PFSK-1 (cell line): ENCODE measurements at regions not wholly inside any gene's neighbourhood (a gene's known extent, or its start where the extent isn't known, plus 50 kb on each side); places are given as distances from the start of the nearest gene placed in this dataset.

ENCODE experiments used
- FOXP2 ChIP-seq: optimal IDR thresholded peaks from 2 replicates; pipeline ENCODE3; 2011; ENCODE audit warnings: borderline replicate concordance, control low read depth, inconsistent platforms; ENCODE audit not compliant: insufficient read depth; ENCODE audit errors: extremely low read length, extremely low read depth
- POLR2AphosphoS5 ChIP-seq: IDR thresholded peaks from 2 replicates; pipeline ENCODE4 v1.6.1; 2012; ENCODE audit warnings: low read depth, mild to moderate bottlenecking, control low read depth, low read length, moderate library complexity
- SIN3A ChIP-seq: IDR thresholded peaks from 2 replicates; pipeline ENCODE4 v1.6.1; 2012; ENCODE audit warnings: mild to moderate bottlenecking, low read length, moderate library complexity, borderline replicate concordance; ENCODE audit not compliant: insufficient read depth
- TAF1 ChIP-seq: IDR thresholded peaks from 2 replicates; pipeline ENCODE4 v1.6.1; 2012; ENCODE audit warnings: low read length, control low read depth, borderline replicate concordance; ENCODE audit not compliant: insufficient read depth
- TF ChIP-seq, protein P1 (sequence below), 2 experiments: IDR thresholded peaks; 2 replicates each; pipeline versions ENCODE4 v1.6.1 to v1.8.0; 2011 to 2012; ENCODE audit warnings: low read depth in 2 of 2, low read length in 2 of 2, control low read depth in 1 of 2, inconsistent platforms in 1 of 2, mild to moderate bottlenecking in 1 of 2, moderate library complexity in 1 of 2; ENCODE audit not compliant: insufficient read depth in 1 of 2

DNA sequence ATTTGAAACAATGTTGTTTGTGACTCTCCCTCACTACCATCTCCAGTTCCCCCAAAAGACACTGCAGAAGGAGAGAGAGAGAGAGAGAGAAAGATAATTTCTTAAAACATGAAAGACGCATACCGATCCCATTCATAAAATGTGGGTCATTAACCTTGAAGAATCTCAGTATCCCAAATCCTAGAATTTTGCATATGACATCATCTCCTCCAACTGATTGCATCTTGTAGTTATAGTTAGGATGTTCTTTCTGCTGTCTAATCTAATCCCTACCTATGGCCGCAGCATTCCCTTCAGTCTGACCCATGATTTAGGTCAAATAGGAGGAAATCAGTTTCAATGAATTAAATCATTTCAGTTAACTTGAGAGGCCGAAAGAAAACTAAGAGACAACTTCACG is 142.4 kb upstream of the ETS2 start:
- TF ChIP-seq POLR2AphosphoS5 (no peak), TAF1 (no peak), SIN3A (no peak), FOXP2 (no peak)
- TF ChIP-seq, protein P1, sequence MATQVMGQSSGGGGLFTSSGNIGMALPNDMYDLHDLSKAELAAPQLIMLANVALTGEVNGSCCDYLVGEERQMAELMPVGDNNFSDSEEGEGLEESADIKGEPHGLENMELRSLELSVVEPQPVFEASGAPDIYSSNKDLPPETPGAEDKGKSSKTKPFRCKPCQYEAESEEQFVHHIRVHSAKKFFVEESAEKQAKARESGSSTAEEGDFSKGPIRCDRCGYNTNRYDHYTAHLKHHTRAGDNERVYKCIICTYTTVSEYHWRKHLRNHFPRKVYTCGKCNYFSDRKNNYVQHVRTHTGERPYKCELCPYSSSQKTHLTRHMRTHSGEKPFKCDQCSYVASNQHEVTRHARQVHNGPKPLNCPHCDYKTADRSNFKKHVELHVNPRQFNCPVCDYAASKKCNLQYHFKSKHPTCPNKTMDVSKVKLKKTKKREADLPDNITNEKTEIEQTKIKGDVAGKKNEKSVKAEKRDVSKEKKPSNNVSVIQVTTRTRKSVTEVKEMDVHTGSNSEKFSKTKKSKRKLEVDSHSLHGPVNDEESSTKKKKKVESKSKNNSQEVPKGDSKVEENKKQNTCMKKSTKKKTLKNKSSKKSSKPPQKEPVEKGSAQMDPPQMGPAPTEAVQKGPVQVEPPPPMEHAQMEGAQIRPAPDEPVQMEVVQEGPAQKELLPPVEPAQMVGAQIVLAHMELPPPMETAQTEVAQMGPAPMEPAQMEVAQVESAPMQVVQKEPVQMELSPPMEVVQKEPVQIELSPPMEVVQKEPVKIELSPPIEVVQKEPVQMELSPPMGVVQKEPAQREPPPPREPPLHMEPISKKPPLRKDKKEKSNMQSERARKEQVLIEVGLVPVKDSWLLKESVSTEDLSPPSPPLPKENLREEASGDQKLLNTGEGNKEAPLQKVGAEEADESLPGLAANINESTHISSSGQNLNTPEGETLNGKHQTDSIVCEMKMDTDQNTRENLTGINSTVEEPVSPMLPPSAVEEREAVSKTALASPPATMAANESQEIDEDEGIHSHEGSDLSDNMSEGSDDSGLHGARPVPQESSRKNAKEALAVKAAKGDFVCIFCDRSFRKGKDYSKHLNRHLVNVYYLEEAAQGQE (IDR thresholded peaks at IDR 0.05; ENCODE audit: insufficient read depth in 1 of 2, low read depth in 2 of 2, low read length in 2 of 2) = no peak

DNA sequence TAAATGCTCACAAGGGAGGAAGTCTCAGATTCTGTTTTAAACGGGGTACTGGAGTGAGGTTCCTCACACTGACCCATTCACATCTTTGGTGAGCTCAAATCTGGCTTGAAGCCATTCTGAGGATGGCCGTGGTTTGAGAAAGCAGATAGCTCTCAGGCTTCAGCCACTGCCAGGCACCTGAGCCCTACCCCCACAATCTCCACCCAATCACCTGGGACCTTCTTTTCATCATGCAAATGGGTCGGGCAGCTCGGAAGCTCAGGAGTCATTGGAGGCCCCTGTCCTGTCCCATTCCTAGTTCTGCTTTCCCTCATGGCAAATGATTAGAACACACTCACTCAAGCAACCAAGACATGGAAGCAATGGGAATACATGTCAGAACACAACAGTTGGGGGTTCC is 141.4 kb upstream of the ETS2 start:
- TF ChIP-seq POLR2AphosphoS5 (no peak), SIN3A (no peak), FOXP2 (no peak), TAF1 (no peak)
- TF ChIP-seq, protein P1 (IDR thresholded peaks at IDR 0.05; ENCODE audit: insufficient read depth in 1 of 2, low read depth in 2 of 2, low read length in 2 of 2) = no peak

DNA sequence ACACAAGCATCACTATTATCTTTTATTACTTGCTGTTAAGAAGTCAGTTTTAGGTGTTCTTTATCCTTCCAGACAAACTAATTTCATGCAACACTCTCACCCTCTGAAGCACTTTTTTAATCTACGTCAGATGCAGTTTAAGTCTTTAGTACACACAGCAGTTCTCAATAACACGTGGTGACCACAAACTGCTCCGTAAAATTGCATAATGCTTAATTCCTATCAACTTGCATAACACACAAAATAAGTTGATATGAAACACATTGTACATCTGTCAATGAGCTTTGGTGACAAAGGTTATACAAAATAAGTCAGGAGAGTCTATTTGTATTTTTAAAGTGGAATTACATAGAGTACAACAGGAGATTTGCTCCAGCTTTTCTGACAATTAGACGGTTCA is 140.9 kb upstream of the ETS2 start:
- TF ChIP-seq POLR2AphosphoS5 (no peak), FOXP2 (no peak), TAF1 (no peak), SIN3A (no peak)
- TF ChIP-seq, protein P1 (IDR thresholded peaks at IDR 0.05; ENCODE audit: insufficient read depth in 1 of 2, low read depth in 2 of 2, low read length in 2 of 2) = no peak

DNA sequence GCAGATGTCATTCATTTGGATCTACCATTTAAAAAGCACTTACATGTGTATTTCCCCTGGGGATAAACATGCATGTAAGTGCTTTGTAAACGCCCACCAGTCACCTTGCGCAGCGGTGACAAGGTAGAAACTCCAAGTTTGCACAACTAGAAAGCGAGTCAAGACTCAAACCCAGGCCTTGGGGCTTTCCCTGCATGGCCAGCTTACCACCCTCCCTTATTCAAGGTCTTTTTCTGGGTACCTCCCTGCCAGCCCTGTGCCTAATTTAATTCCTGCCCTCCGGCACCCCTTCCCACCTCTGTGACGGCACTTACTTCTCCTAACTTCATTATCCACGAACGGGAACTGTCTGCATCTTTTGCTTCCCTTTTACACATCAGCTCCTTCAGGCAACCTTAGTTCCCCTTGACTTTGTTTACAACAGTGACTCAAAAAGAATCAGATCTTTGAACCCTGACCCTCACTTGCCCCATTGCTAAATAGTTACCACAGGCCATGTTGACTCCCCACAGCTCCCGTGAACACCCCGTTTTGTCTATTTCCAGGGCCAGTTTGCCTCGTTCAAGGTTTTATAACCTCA is 138.3 kb upstream of the ETS2 start:
- no peak for TF ChIP-seq TAF1
- no peak for TF ChIP-seq SIN3A
- TF ChIP-seq FOXP2 = no peak
- TF ChIP-seq, protein P1 (IDR thresholded peaks at IDR 0.05; ENCODE audit: insufficient read depth in 1 of 2, low read depth in 2 of 2, low read length in 2 of 2) = no peak
- no peak for TF ChIP-seq POLR2AphosphoS5

DNA sequence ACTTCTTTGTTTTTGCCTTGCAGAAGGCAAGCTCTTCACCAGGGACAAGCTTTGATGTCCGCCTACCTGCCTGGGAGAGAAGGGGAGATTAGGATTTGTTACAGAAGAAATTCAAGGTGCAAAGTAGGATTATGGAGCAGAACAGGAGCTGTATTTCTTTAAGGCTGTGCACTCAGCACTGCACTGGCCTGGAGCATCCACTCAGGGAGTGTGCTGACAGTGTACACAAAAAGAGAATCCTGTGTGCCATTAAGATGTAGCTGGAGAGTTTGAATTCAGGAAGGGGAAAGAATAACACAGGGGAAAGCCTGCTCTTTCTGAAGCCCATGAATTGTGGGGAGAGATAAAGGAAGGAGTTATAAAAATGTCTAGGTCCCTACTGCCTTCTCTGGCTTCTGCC is 137.7 kb upstream of the ETS2 start:
- TF ChIP-seq, protein P1 (IDR thresholded peaks at IDR 0.05; ENCODE audit: insufficient read depth in 1 of 2, low read depth in 2 of 2, low read length in 2 of 2) = no peak
- no peak for TF ChIP-seq TAF1
- TF ChIP-seq SIN3A = no peak
- no peak for TF ChIP-seq FOXP2
- no peak for TF ChIP-seq POLR2AphosphoS5
